ENCODE measurements at regions not wholly inside any gene's neighbourhood (a gene's known extent, or its start where the extent isn't known, plus 50 kb on each side); places are given as distances from the start of the nearest gene placed in this dataset.

- Histone ChIP-seq H4K20me1 (ENCODE audit: control insufficient read depth, extremely low read depth, insufficient read depth, low read length) (no peaks in the 10 kb centered on the region), H3K4me1 (ENCODE audit: control insufficient read depth, extremely low read depth, insufficient read depth, low read length) (peaks cover 6% of the 10 kb centered on the region), H3K4me2 (ENCODE audit: extremely low read depth, insufficient read depth, low read length) (peak overlapping the region; percentile 92), H3K9me3 (ENCODE audit: control insufficient read depth, insufficient read depth, low read depth, low read length) (no peaks in the 10 kb centered on the region), H3K4me3 (replicated peaks in 1 of 4; ENCODE audit: control extremely low read depth in 1 of 4, insufficient read depth in 1 of 4, low read depth in 3 of 4, low read length in 4 of 4) (peak overlapping the region in 2 of 4 experiments; percentile 50 to 51), H3K27ac (ENCODE audit: insufficient read depth, low read length) (no peak overlapping the region), H3K27me3 (ENCODE audit: control insufficient read depth, insufficient read depth, low read length) (no peaks in the 10 kb centered on the region), H3K36me3 (ENCODE audit: control insufficient read depth, insufficient read depth, low read length) (no peaks in the 10 kb centered on the region), H3K9ac (ENCODE audit: insufficient read depth, low read length) (no peak overlapping the region), H3K79me2 (ENCODE audit: control insufficient read depth, insufficient read depth, low read length) (no peaks in the 10 kb centered on the region), H2AFZ (ENCODE audit: low read length) (no peak overlapping the region)
- peak in 1 of 2 donors; percentile 32 for DNase-seq (ENCODE audit: low read depth in 2 of 2)
- TF ChIP-seq EZH2 (IDR thresholded peaks at IDR 0.05; ENCODE audit: low read length, missing control alignments) (no peak), CTCF (conservative IDR thresholded peaks at IDR 0.05 in 1 of 2, IDR thresholded peaks at IDR 0.05 in 1 of 2; ENCODE audit: low read depth in 1 of 2, low read length in 2 of 2) (no peak)
These were observed 330.6 kb downstream of the NR2F1-AS1 start for GRCh38 chr5:93250424-93250823.

- no peaks in the 10 kb centered on the region for H3K9me3 ChIP-seq (ENCODE audit: control insufficient read depth, insufficient read depth, low read depth, low read length)
- no peaks in the 10 kb centered on the region for H4K20me1 ChIP-seq (ENCODE audit: control insufficient read depth, extremely low read depth, insufficient read depth, low read length)
- H3K27me3 ChIP-seq (ENCODE audit: control insufficient read depth, insufficient read depth, low read length), result no peaks in the 10 kb centered on the region
- no peaks in the 10 kb centered on the region for H3K79me2 ChIP-seq (ENCODE audit: control insufficient read depth, insufficient read depth, low read length)
- DNase-seq (ENCODE audit: low read depth in 2 of 2), result peak; percentile 36 to 86
- peak overlapping the region; percentile 81 for H2AFZ ChIP-seq (ENCODE audit: low read length)
- no peak for TF ChIP-seq EZH2 (IDR thresholded peaks at IDR 0.05; ENCODE audit: low read length, missing control alignments)
- TF ChIP-seq CTCF (conservative IDR thresholded peaks at IDR 0.05 in 1 of 2, IDR thresholded peaks at IDR 0.05 in 1 of 2; ENCODE audit: low read depth in 1 of 2, low read length in 2 of 2), result no peak
- H3K36me3 ChIP-seq (ENCODE audit: control insufficient read depth, insufficient read depth, low read length), result no peaks in the 10 kb centered on the region
- no peak overlapping the region for H3K9ac ChIP-seq (ENCODE audit: insufficient read depth, low read length)
- H3K27ac ChIP-seq (ENCODE audit: insufficient read depth, low read length), result peak overlapping the region; percentile 64
- peaks cover 6% of the 10 kb centered on the region for H3K4me1 ChIP-seq (ENCODE audit: control insufficient read depth, extremely low read depth, insufficient read depth, low read length)
- H3K4me3 ChIP-seq (replicated peaks in 1 of 4; ENCODE audit: control extremely low read depth in 1 of 4, insufficient read depth in 1 of 4, low read depth in 3 of 4, low read length in 4 of 4), result peak overlapping the region; percentile 43 to 51 (median 48)
- peak overlapping the region; percentile 92 for H3K4me2 ChIP-seq (ENCODE audit: extremely low read depth, insufficient read depth, low read length)
These were observed 331.2 kb downstream of the NR2F1-AS1 start for GRCh38 chr5:93249651-93250289.

GRCh38 chr5:93247105-93247504 is 333.9 kb downstream of the NR2F1-AS1 start:
- no peak overlapping the region for H3K4me3 ChIP-seq (replicated peaks in 1 of 4; ENCODE audit: control extremely low read depth in 1 of 4, insufficient read depth in 1 of 4, low read depth in 3 of 4, low read length in 4 of 4)
- DNase-seq (ENCODE audit: low read depth in 2 of 2), result no peak
- no peaks in the 10 kb centered on the region for H3K36me3 ChIP-seq (ENCODE audit: control insufficient read depth, insufficient read depth, low read length)
- no peaks in the 10 kb centered on the region for H3K27me3 ChIP-seq (ENCODE audit: control insufficient read depth, insufficient read depth, low read length)
- H2AFZ ChIP-seq (ENCODE audit: low read length), result peak overlapping the region; percentile 46
- no peaks in the 10 kb centered on the region for H3K9me3 ChIP-seq (ENCODE audit: control insufficient read depth, insufficient read depth, low read depth, low read length)
- H3K79me2 ChIP-seq (ENCODE audit: control insufficient read depth, insufficient read depth, low read length), result no peaks in the 10 kb centered on the region
- no peak overlapping the region for H3K27ac ChIP-seq (ENCODE audit: insufficient read depth, low read length)
- H4K20me1 ChIP-seq (ENCODE audit: control insufficient read depth, extremely low read depth, insufficient read depth, low read length), result no peaks in the 10 kb centered on the region
- peaks cover 6% of the 10 kb centered on the region for H3K4me1 ChIP-seq (ENCODE audit: control insufficient read depth, extremely low read depth, insufficient read depth, low read length)
- no peak overlapping the region for H3K9ac ChIP-seq (ENCODE audit: insufficient read depth, low read length)
- H3K4me2 ChIP-seq (ENCODE audit: extremely low read depth, insufficient read depth, low read length), result peak overlapping the region; percentile 25
- no peak for TF ChIP-seq CTCF (conservative IDR thresholded peaks at IDR 0.05 in 1 of 2, IDR thresholded peaks at IDR 0.05 in 1 of 2; ENCODE audit: low read depth in 1 of 2, low read length in 2 of 2)
- no peak for TF ChIP-seq EZH2 (IDR thresholded peaks at IDR 0.05; ENCODE audit: low read length, missing control alignments)

Measured in fibroblast of lung (primary cell).